Esophagus squamous epithelium (tissue), 5 donors: ENCODE measurements at regions not wholly inside any gene's neighbourhood (a gene's known extent, or its start where the extent isn't known, plus 50 kb on each side); places are given as distances from the start of the nearest gene placed in this dataset.

Experiments used
- DNase-seq: peaks from one replicate; lab custom pipeline; 2025; lab: John Stamatoyannopoulos, UW
- H3K27ac ChIP-seq, 4 donors: fragments of 200-600 bp; sonication (generic); one replicate each; pipeline ENCODE4 v1.5.1; 2016 to 2019; ENCODE audit warnings: mild to moderate bottlenecking in 1 of 4
- H3K27me3 ChIP-seq, 4 donors: fragments of 200-600 bp; sonication (generic); 1 replicate in 3 of 4; 2 replicates in 1 of 4; pipeline versions ENCODE4 v1.5.1 to v1.6.0; 2017 to 2021; ENCODE audit warnings: antibody characterized with exemption in 1 of 4
- H3K36me3 ChIP-seq, 3 donors: fragments of 200-600 bp; sonication (generic); one replicate each; pipeline ENCODE4 v1.5.1; 2016 to 2019
- H3K4me1 ChIP-seq, 3 donors: fragments of 200-600 bp; sonication (generic); one replicate each; pipeline ENCODE4 v1.5.1; 2017 to 2019
- H3K4me3 ChIP-seq, 4 donors: fragments of 200-600 bp; sonication (generic); 1 replicate in 3 of 4; 2 replicates in 1 of 4; pipeline ENCODE4 v1.5.1; 2016 to 2019; ENCODE audit warnings: mild to moderate bottlenecking in 2 of 4, moderate library complexity in 1 of 4
- H3K9me3 ChIP-seq, 3 donors: fragments of 200-600 bp; sonication (generic); one replicate each; pipeline ENCODE4 v1.5.1; 2016 to 2019
- CTCF ChIP-seq, 6 experiments: fragments of 450-650 bp in 4 of 6; fragments of 200-600 bp in 2 of 6; sonication (generic) in 2 of 6; IDR thresholded peaks; one replicate each; pipeline ENCODE4 v1.5.1; 2016 to 2019; ENCODE audit warnings: antibody characterized with exemption in 6 of 6, mild to moderate bottlenecking in 4 of 6, moderate library complexity in 4 of 6
- POLR2A ChIP-seq, 4 donors: fragments of 450-650 bp; IDR thresholded peaks; one replicate each; pipeline ENCODE4 v1.6.1; 2017; ENCODE audit warnings: antibody characterized with exemption in 4 of 4, mild to moderate bottlenecking in 4 of 4, moderate library complexity in 3 of 4
- WGBS, 2 donors: methylation state at CpG; one replicate each; pipeline ENCODE4 v1.1.5; 2018; 5-methylcytosine and 5-hydroxymethylcytosine counted together
- intact Hi-C: fragments of 100-400 bp; cut with DNase I; formaldehyde crosslinking; loops from one replicate; pipeline ENCODE4 v1.15.0; 2022
- donor health status: DM: yes; HTN: yes; CAD: no.

GRCh38 chr15:85307687-85308045 is 72.7 kb upstream of the AKAP13 start:
- Histone ChIP-seq H3K4me3 (no peak overlapping the region), H3K9me3 (no peaks in the 10 kb centered on the region), H3K27me3 (no peaks in the 10 kb centered on the region), H3K4me1 (no peaks in the 10 kb centered on the region), H3K36me3 (no peaks in the 10 kb centered on the region), H3K27ac (no peak overlapping the region)
- 79% methylated on average over 2 of the region's 2 CpGs; no CpG with 5 or more reads in 1 of the 2 donors for WGBS, 2 donors
- intact Hi-C loops, result no loop called here
- DNase-seq, result no peak
- TF ChIP-seq POLR2A (IDR thresholded peaks at IDR 0.05) (no peak), CTCF (IDR thresholded peaks at IDR 0.05) (no peak)

GRCh38 chr15:85311647-85312046 is 68.8 kb upstream of the AKAP13 start:
- no peaks in the 10 kb centered on the region for H3K27me3 ChIP-seq
- H3K9me3 ChIP-seq, result no peaks in the 10 kb centered on the region
- no peak overlapping the region for H3K4me3 ChIP-seq
- H3K4me1 ChIP-seq, result peaks cover 0 to 16% (median 2%) of the 10 kb centered on the region in 3 donors
- no peaks in the 10 kb centered on the region for H3K36me3 ChIP-seq
- no peak overlapping the region for H3K27ac ChIP-seq
- no peak for DNase-seq
- intact Hi-C loops, result no loop called here
- TF ChIP-seq POLR2A (IDR thresholded peaks at IDR 0.05) (no peak), CTCF (IDR thresholded peaks at IDR 0.05) (no peak)
- 39 to 81% methylated on average over 2 of the region's 2 CpGs for WGBS, 2 donors

GRCh38 chr15:85312486-85312885 is 67.9 kb upstream of the AKAP13 start:
- Histone ChIP-seq H3K9me3 (no peaks in the 10 kb centered on the region), H3K27ac (no peak overlapping the region), H3K4me3 (no peak overlapping the region), H3K36me3 (no peaks in the 10 kb centered on the region), H3K27me3 (no peaks in the 10 kb centered on the region), H3K4me1 (peaks cover 0 to 18% (median 2%) of the 10 kb centered on the region in 3 donors)
- no peak for TF ChIP-seq POLR2A (IDR thresholded peaks at IDR 0.05)
- intact Hi-C loops, result no loop called here
- 57 to 58% methylated on average over 2 to 4 of the region's 5 CpGs for WGBS, 2 donors
- DNase-seq, result no peak

GRCh38 chr15:85312929-85313331 is 67.5 kb upstream of the AKAP13 start:
- H3K4me1 ChIP-seq, result peaks cover under 1 to 22% (median 2%) of the 10 kb centered on the region in 3 donors
- WGBS, 2 donors, result 75 to 83% methylated on average over 2 of the region's 2 CpGs
- no peak overlapping the region for H3K27ac ChIP-seq
- no peak for TF ChIP-seq POLR2A (IDR thresholded peaks at IDR 0.05)
- no peak for TF ChIP-seq CTCF (IDR thresholded peaks at IDR 0.05)
- no peak for DNase-seq
- no peaks in the 10 kb centered on the region for H3K27me3 ChIP-seq
- H3K9me3 ChIP-seq, result no peaks in the 10 kb centered on the region
- no peak overlapping the region for H3K4me3 ChIP-seq
- no peaks in the 10 kb centered on the region for H3K36me3 ChIP-seq
- intact Hi-C loops, result no loop called here

GRCh38 chr15:85313339-85313738 is 67.1 kb upstream of the AKAP13 start:
- no peaks in the 10 kb centered on the region for H3K27me3 ChIP-seq
- H3K4me3 ChIP-seq, result no peak overlapping the region
- no peak for TF ChIP-seq CTCF (IDR thresholded peaks at IDR 0.05)
- no peak for TF ChIP-seq POLR2A (IDR thresholded peaks at IDR 0.05)
- no peak overlapping the region for H3K27ac ChIP-seq
- H3K9me3 ChIP-seq, result no peaks in the 10 kb centered on the region
- intact Hi-C loops, result no loop called here
- 73 to 86% methylated on average over 1 of the region's 1 CpG for WGBS, 2 donors
- H3K4me1 ChIP-seq, result peaks cover 5 to 26% (median 6%) of the 10 kb centered on the region in 3 donors
- no peaks in the 10 kb centered on the region for H3K36me3 ChIP-seq
- no peak for DNase-seq

GRCh38 chr15:85314146-85314545 is 66.3 kb upstream of the AKAP13 start:
- no peaks in the 10 kb centered on the region for H3K36me3 ChIP-seq
- DNase-seq, result no peak
- H3K27me3 ChIP-seq, result no peaks in the 10 kb centered on the region
- 86 to 89% methylated on average over 3 of the region's 3 CpGs for WGBS, 2 donors
- H3K27ac ChIP-seq, result no peak overlapping the region
- TF ChIP-seq POLR2A (IDR thresholded peaks at IDR 0.05), result no peak
- TF ChIP-seq CTCF (IDR thresholded peaks at IDR 0.05), result no peak
- no peak overlapping the region for H3K4me3 ChIP-seq
- no peaks in the 10 kb centered on the region for H3K9me3 ChIP-seq
- H3K4me1 ChIP-seq, result peaks cover 6 to 34% (median 11%) of the 10 kb centered on the region in 3 donors
- intact Hi-C loops, result no loop called here
